Right cardiac atrium (tissue), 5 donors: ENCODE measurements at regions not wholly inside any gene's neighbourhood (a gene's known extent, or its start where the extent isn't known, plus 50 kb on each side); places are given as distances from the start of the nearest gene placed in this dataset.

ENCODE experiments used
- ATAC-seq, 2 donors: fragments of 200-7000 bp; cut with Tn5 transposase; one replicate each; pipeline versions ENCODE4 v1.8.0 to v1.9.1; 2020; ENCODE audit warnings: moderate library complexity in 2 of 2, mild to moderate bottlenecking in 1 of 2
- DNase-seq, 3 donors: peaks; one replicate each; pipeline ENCODE4 v3.0.0-alpha.2; 2020
- H3K27ac ChIP-seq: one replicate; pipeline ENCODE4 v1.5.1; 2013; ENCODE audit warnings: mild to moderate bottlenecking, low read length, control low read depth, moderate library complexity
- H3K27me3 ChIP-seq: one replicate; pipeline ENCODE4 v1.6.1; 2013; ENCODE audit not compliant: control insufficient read depth, insufficient read depth
- H3K4me1 ChIP-seq: one replicate; pipeline ENCODE4 v1.6.1; 2013; ENCODE audit warnings: low read length; ENCODE audit not compliant: control insufficient read depth, insufficient read depth
- H3K4me3 ChIP-seq: one replicate; pipeline ENCODE4 v1.5.1; 2013; ENCODE audit warnings: low read length, control low read depth
- H3K9me3 ChIP-seq: one replicate; pipeline ENCODE4 v1.6.1; 2013; ENCODE audit warnings: low read length; ENCODE audit not compliant: control insufficient read depth
- WGBS: extraction: QIAGEN DNeasy Blood & Tissue Kit; methylation state at CpG from one replicate; pipeline ENCODE4 v1.1.7; 2013; 5-methylcytosine and 5-hydroxymethylcytosine counted together
- intact Hi-C, 4 donors: fragments of 100-400 bp; cut with DNase I; formaldehyde crosslinking; loops; one replicate each; pipeline versions ENCODE4 v1.11.0 to v1.14.0; 2022 to 2023
- donor health status: healthy with polysubstance abuse.
- donor health status: DM: no; HTN: yes; CAD: no.
- donor health status: DM: no; HTN: no; CAD: no.
- donor health status: DM: no; HTN: yes; CAD: no; lungs with severe emphysema.
- donor health status: DM: yes; HTN: yes; CAD: no.

- intact Hi-C loops = no loop called here
Observed at GRCh38 chr4:3655485-3655884, 110.7 kb upstream of the ADRA2C start.

GRCh38 chr4:3654036-3654807, 112.0 kb upstream of the ADRA2C start:
- whole genome bisulfite sequencing = 85% methylated on average over 30 of the region's 30 CpGs
- H3K9me3 ChIP-seq = no peaks in the 10 kb centered on the region
- no peaks in the 10 kb centered on the region for H3K4me1 ChIP-seq
- DNase-seq (peak in 2 of 3 donors; percentile 16 to 39), ATAC-seq (no peak)
- no peak overlapping the region for H3K4me3 ChIP-seq
- H3K27me3 ChIP-seq = no peaks in the 10 kb centered on the region
- H3K27ac ChIP-seq = no peak overlapping the region
- intact Hi-C loops = no loop called here

More at GRCh38 chr4:3655485-3655884, 110.7 kb upstream of the ADRA2C start:
- Histone ChIP-seq H3K4me1 (no peaks in the 10 kb centered on the region), H3K9me3 (no peaks in the 10 kb centered on the region), H3K4me3 (no peak overlapping the region), H3K27ac (no peak overlapping the region), H3K27me3 (no peaks in the 10 kb centered on the region)
- WGBS = 52% methylated on average over 9 of the region's 9 CpGs
- ATAC-seq (no peak), DNase-seq (peak in 2 of 3 donors; percentile 18 to 43)

GRCh38 chr4:3652586-3652985, 113.6 kb upstream of the ADRA2C start:
- intact Hi-C loops = no loop called here
- WGBS = 86% methylated on average over 14 of the region's 14 CpGs
- no peaks in the 10 kb centered on the region for H3K4me1 ChIP-seq

GRCh38 chr4:3651267-3651845, 114.8 kb upstream of the ADRA2C start:
- 82% methylated on average over 16 of the region's 16 CpGs for WGBS
- DNase-seq (peak in 2 of 3 donors; percentile 20 to 38), ATAC-seq (no peak)
- no peaks in the 10 kb centered on the region for H3K4me1 ChIP-seq
- no peak overlapping the region for H3K27ac ChIP-seq
- intact Hi-C loops = no loop called here
- H3K9me3 ChIP-seq = no peaks in the 10 kb centered on the region
- H3K27me3 ChIP-seq = no peaks in the 10 kb centered on the region
- no peak overlapping the region for H3K4me3 ChIP-seq

More at GRCh38 chr4:3652586-3652985, 113.6 kb upstream of the ADRA2C start:
- ATAC-seq (no peak), DNase-seq (peak in 2 of 3 donors; percentile 6)
- Histone ChIP-seq H3K4me3 (no peak overlapping the region), H3K27ac (no peak overlapping the region), H3K9me3 (no peaks in the 10 kb centered on the region), H3K27me3 (no peaks in the 10 kb centered on the region)

- DNase-seq = peak in 1 of 3 donors; percentile 18
- intact Hi-C loops = no loop called here
- Histone ChIP-seq H3K9me3 (no peaks in the 10 kb centered on the region), H3K27me3 (no peaks in the 10 kb centered on the region), H3K4me1 (no peaks in the 10 kb centered on the region), H3K27ac (no peak overlapping the region), H3K4me3 (no peak overlapping the region)
- no peak for ATAC-seq
- 88% methylated on average over 16 of the region's 16 CpGs for WGBS
Observed at GRCh38 chr4:3649491-3649890, 116.7 kb upstream of the ADRA2C start.

GRCh38 chr4:3648731-3649130, 116.5 kb upstream of the LRPAP1 start:
- intact Hi-C loops = no loop called here
- ATAC-seq (no peak), DNase-seq (peak in 2 of 3 donors; percentile 24 to 28)
- 77% methylated on average over 17 of the region's 17 CpGs for WGBS
- Histone ChIP-seq H3K4me1 (no peaks in the 10 kb centered on the region), H3K27ac (no peak overlapping the region), H3K27me3 (no peaks in the 10 kb centered on the region), H3K4me3 (no peak overlapping the region), H3K9me3 (no peaks in the 10 kb centered on the region)

- ATAC-seq (no peak), DNase-seq (peak in 2 of 3 donors; percentile 23 to 36)
- H3K27ac ChIP-seq = no peak overlapping the region
- H3K4me1 ChIP-seq = no peaks in the 10 kb centered on the region
- intact Hi-C loops = no loop called here
- no peak overlapping the region for H3K4me3 ChIP-seq
- 85% methylated on average over 16 of the region's 16 CpGs for WGBS
- no peaks in the 10 kb centered on the region for H3K27me3 ChIP-seq
- H3K9me3 ChIP-seq = no peaks in the 10 kb centered on the region
Observed at GRCh38 chr4:3648195-3648594, 116.0 kb upstream of the LRPAP1 start.

- 87% methylated on average over 12 of the region's 12 CpGs for WGBS
- Histone ChIP-seq H3K27ac (no peak overlapping the region), H3K9me3 (no peaks in the 10 kb centered on the region), H3K4me3 (no peak overlapping the region), H3K27me3 (no peaks in the 10 kb centered on the region), H3K4me1 (no peaks in the 10 kb centered on the region)
- ATAC-seq (no peak), DNase-seq (peak in 1 of 3 donors; percentile 10)
- intact Hi-C loops = no loop called here
Observed at GRCh38 chr4:3647421-3647820, 115.2 kb upstream of the LRPAP1 start.

- Histone ChIP-seq H3K4me3 (no peak overlapping the region), H3K27ac (no peak overlapping the region), H3K27me3 (no peaks in the 10 kb centered on the region), H3K9me3 (no peaks in the 10 kb centered on the region), H3K4me1 (no peaks in the 10 kb centered on the region)
- intact Hi-C loops = no loop called here
- peak in 2 of 3 donors; percentile 32 to 36 for DNase-seq
- 67% methylated on average over 28 of the region's 28 CpGs for WGBS
- no peak for ATAC-seq
Observed at GRCh38 chr4:3645711-3646679, 113.8 kb upstream of the LRPAP1 start.

- intact Hi-C loops = no loop called here
- no peak overlapping the region for H3K4me3 ChIP-seq
- H3K4me1 ChIP-seq = no peaks in the 10 kb centered on the region
- peak; percentile 31 to 51 (median 49) for DNase-seq
- ATAC-seq = no peak
- 61% methylated on average over 33 of the region's 33 CpGs for WGBS
- H3K9me3 ChIP-seq = no peaks in the 10 kb centered on the region
- no peaks in the 10 kb centered on the region for H3K27me3 ChIP-seq
- no peak overlapping the region for H3K27ac ChIP-seq
Observed at GRCh38 chr4:3644849-3645627, 112.8 kb upstream of the LRPAP1 start.
